ENCODE measurements at regions not wholly inside any gene's neighbourhood (a gene's known extent, or its start where the extent isn't known, plus 50 kb on each side); places are given as distances from the start of the nearest gene placed in this dataset.
"Not testable (repeated sequence)": the region's sequence is repeated elsewhere in the genome, so short reads cannot be mapped to it uniquely, and the experiment has no call there.

GRCh38 chr7:68862261-68862660 is 736.0 kb upstream of the AUTS2 start:
- DNase-seq (ENCODE audit: low spot score in 2 of 2) (no peak), ATAC-seq (replicated peaks; ENCODE audit: extremely low read depth, poor library complexity, severe bottlenecking) (no peak)
- no peaks in the 10 kb centered on the region for H3K36me3 Mint-ChIP-seq (ENCODE audit: insufficient read depth)
- H3K27ac Mint-ChIP-seq (ENCODE audit: low read depth), result no peak overlapping the region
- no peaks in the 10 kb centered on the region for H3K9me3 Mint-ChIP-seq
- no peaks in the 10 kb centered on the region for H3K4me1 Mint-ChIP-seq
- no peaks in the 10 kb centered on the region for H3K27me3 Mint-ChIP-seq
- no peak overlapping the region for H3K4me3 Mint-ChIP-seq

GRCh38 chr7:68862736-68863135 is 735.5 kb upstream of the AUTS2 start:
- H3K27ac Mint-ChIP-seq (ENCODE audit: low read depth), result no peak overlapping the region
- no peaks in the 10 kb centered on the region for H3K4me1 Mint-ChIP-seq
- no peaks in the 10 kb centered on the region for H3K36me3 Mint-ChIP-seq (ENCODE audit: insufficient read depth)
- H3K27me3 Mint-ChIP-seq, result no peaks in the 10 kb centered on the region
- DNase-seq (ENCODE audit: low spot score in 2 of 2), result no peak
- H3K9me3 Mint-ChIP-seq, result no peaks in the 10 kb centered on the region
- ATAC-seq (replicated peaks; ENCODE audit: extremely low read depth, poor library complexity, severe bottlenecking), result no peak
- no peak overlapping the region for H3K4me3 Mint-ChIP-seq

GRCh38 chr7:68865351-68866199 is 732.7 kb upstream of the AUTS2 start:
- H3K9me3 Mint-ChIP-seq, result peaks cover 13% of the 10 kb centered on the region
- H3K4me1 Mint-ChIP-seq, result no peaks in the 10 kb centered on the region
- no peak overlapping the region for H3K27ac Mint-ChIP-seq (ENCODE audit: low read depth)
- no peak for ATAC-seq (replicated peaks; ENCODE audit: extremely low read depth, poor library complexity, severe bottlenecking)
- DNase-seq (ENCODE audit: low spot score in 2 of 2), result no peak
- H3K27me3 Mint-ChIP-seq, result no peaks in the 10 kb centered on the region
- H3K36me3 Mint-ChIP-seq (ENCODE audit: insufficient read depth), result no peaks in the 10 kb centered on the region
- H3K4me3 Mint-ChIP-seq, result no peak overlapping the region

- no peak overlapping the region for H3K4me3 Mint-ChIP-seq
- no peak overlapping the region for H3K27ac Mint-ChIP-seq (ENCODE audit: low read depth)
- no peak for ATAC-seq (replicated peaks; ENCODE audit: extremely low read depth, poor library complexity, severe bottlenecking)
- no peaks in the 10 kb centered on the region for H3K27me3 Mint-ChIP-seq
- H3K9me3 Mint-ChIP-seq, result peaks cover 13% of the 10 kb centered on the region
- no peaks in the 10 kb centered on the region for H3K36me3 Mint-ChIP-seq (ENCODE audit: insufficient read depth)
- no peak for DNase-seq (ENCODE audit: low spot score in 2 of 2)
- no peaks in the 10 kb centered on the region for H3K4me1 Mint-ChIP-seq
Observed at GRCh38 chr7:68866200-68866570, 732.1 kb upstream of the AUTS2 start.

- H3K27me3 Mint-ChIP-seq; ATAC-seq (replicated peaks; ENCODE audit: extremely low read depth, poor library complexity, severe bottlenecking); H3K4me3 Mint-ChIP-seq; DNase-seq (ENCODE audit: low spot score in 2 of 2); H3K27ac Mint-ChIP-seq (ENCODE audit: low read depth); H3K4me1 Mint-ChIP-seq; H3K36me3 Mint-ChIP-seq (ENCODE audit: insufficient read depth): not testable (repeated sequence)
- peaks cover 13% of the 10 kb centered on the region for H3K9me3 Mint-ChIP-seq
Observed at GRCh38 chr7:68866721-68867120, 731.6 kb upstream of the AUTS2 start.

- ATAC-seq (replicated peaks; ENCODE audit: extremely low read depth, poor library complexity, severe bottlenecking) (no peak), DNase-seq (ENCODE audit: low spot score in 2 of 2) (no peak)
- H3K27ac Mint-ChIP-seq (ENCODE audit: low read depth), result no peak overlapping the region
- H3K9me3 Mint-ChIP-seq, result peaks cover 17% of the 10 kb centered on the region
- no peaks in the 10 kb centered on the region for H3K36me3 Mint-ChIP-seq (ENCODE audit: insufficient read depth)
- no peaks in the 10 kb centered on the region for H3K4me1 Mint-ChIP-seq
- no peaks in the 10 kb centered on the region for H3K27me3 Mint-ChIP-seq
- no peak overlapping the region for H3K4me3 Mint-ChIP-seq
Observed at GRCh38 chr7:68868978-68869377, 729.3 kb upstream of the AUTS2 start.

- Mint-ChIP-seq H3K27me3 (no peaks in the 10 kb centered on the region), H3K27ac (ENCODE audit: low read depth) (no peak overlapping the region), H3K4me3 (no peak overlapping the region), H3K9me3 (peaks cover 17% of the 10 kb centered on the region), H3K4me1 (no peaks in the 10 kb centered on the region), H3K36me3 (ENCODE audit: insufficient read depth) (no peaks in the 10 kb centered on the region)
- ATAC-seq (replicated peaks; ENCODE audit: extremely low read depth, poor library complexity, severe bottlenecking) (no peak), DNase-seq (ENCODE audit: low spot score in 2 of 2) (no peak)
Observed at GRCh38 chr7:68873616-68874015, 724.7 kb upstream of the AUTS2 start.

GRCh38 chr7:68875857-68876256 is 722.4 kb upstream of the AUTS2 start:
- Mint-ChIP-seq H3K9me3 (peaks cover 4% of the 10 kb centered on the region), H3K27me3 (no peaks in the 10 kb centered on the region), H3K4me1 (no peaks in the 10 kb centered on the region), H3K36me3 (ENCODE audit: insufficient read depth) (no peaks in the 10 kb centered on the region), H3K27ac (ENCODE audit: low read depth) (no peak overlapping the region), H3K4me3 (no peak overlapping the region)
- DNase-seq (ENCODE audit: low spot score in 2 of 2), result no peak
- no peak for ATAC-seq (replicated peaks; ENCODE audit: extremely low read depth, poor library complexity, severe bottlenecking)

GRCh38 chr7:68887116-68887515 is 711.2 kb upstream of the AUTS2 start:
- H3K4me1 Mint-ChIP-seq; DNase-seq (ENCODE audit: low spot score in 2 of 2); H3K36me3 Mint-ChIP-seq (ENCODE audit: insufficient read depth); H3K4me3 Mint-ChIP-seq; H3K27ac Mint-ChIP-seq (ENCODE audit: low read depth); H3K27me3 Mint-ChIP-seq; H3K9me3 Mint-ChIP-seq; ATAC-seq (replicated peaks; ENCODE audit: extremely low read depth, poor library complexity, severe bottlenecking): not testable (repeated sequence)

GRCh38 chr7:68888971-68889385 is 709.3 kb upstream of the AUTS2 start:
- Mint-ChIP-seq H3K36me3 (ENCODE audit: insufficient read depth) (no peaks in the 10 kb centered on the region), H3K9me3 (no peaks in the 10 kb centered on the region), H3K27me3 (no peaks in the 10 kb centered on the region), H3K27ac (ENCODE audit: low read depth) (no peak overlapping the region), H3K4me1 (no peaks in the 10 kb centered on the region), H3K4me3 (no peak overlapping the region)
- DNase-seq (ENCODE audit: low spot score in 2 of 2) (no peak), ATAC-seq (replicated peaks; ENCODE audit: extremely low read depth, poor library complexity, severe bottlenecking) (no peak)

GRCh38 chr7:68892236-68892635 is 706.0 kb upstream of the AUTS2 start:
- H3K27me3 Mint-ChIP-seq, result no peaks in the 10 kb centered on the region
- H3K27ac Mint-ChIP-seq (ENCODE audit: low read depth), result no peak overlapping the region
- no peaks in the 10 kb centered on the region for H3K36me3 Mint-ChIP-seq (ENCODE audit: insufficient read depth)
- peaks cover 17% of the 10 kb centered on the region for H3K9me3 Mint-ChIP-seq
- ATAC-seq (replicated peaks; ENCODE audit: extremely low read depth, poor library complexity, severe bottlenecking), result no peak
- no peak overlapping the region for H3K4me3 Mint-ChIP-seq
- DNase-seq (ENCODE audit: low spot score in 2 of 2), result no peak
- H3K4me1 Mint-ChIP-seq, result no peaks in the 10 kb centered on the region

GRCh38 chr7:68893411-68893810 is 704.9 kb upstream of the AUTS2 start:
- DNase-seq (ENCODE audit: low spot score in 2 of 2) (no peak), ATAC-seq (replicated peaks; ENCODE audit: extremely low read depth, poor library complexity, severe bottlenecking) (no peak)

GRCh38 chr7:68899156-68899555 is 699.1 kb upstream of the AUTS2 start:
- not testable (repeated sequence) for H3K4me3 Mint-ChIP-seq; DNase-seq (ENCODE audit: low spot score in 2 of 2); H3K4me1 Mint-ChIP-seq

More at GRCh38 chr7:68893411-68893810, 704.9 kb upstream of the AUTS2 start:
- Mint-ChIP-seq H3K27me3 (no peaks in the 10 kb centered on the region), H3K4me1 (no peaks in the 10 kb centered on the region), H3K9me3 (peaks cover 20% of the 10 kb centered on the region), H3K27ac (ENCODE audit: low read depth) (no peak overlapping the region), H3K4me3 (no peak overlapping the region), H3K36me3 (ENCODE audit: insufficient read depth) (no peaks in the 10 kb centered on the region)

More at GRCh38 chr7:68899156-68899555, 699.1 kb upstream of the AUTS2 start:
- ATAC-seq (replicated peaks; ENCODE audit: extremely low read depth, poor library complexity, severe bottlenecking); H3K27me3 Mint-ChIP-seq; H3K36me3 Mint-ChIP-seq (ENCODE audit: insufficient read depth); H3K27ac Mint-ChIP-seq (ENCODE audit: low read depth): not testable (repeated sequence)
- H3K9me3 Mint-ChIP-seq, result peaks cover 25% of the 10 kb centered on the region

All from central memory CD8-positive, alpha-beta T cell (primary cell).